ENCODE measurements at regions not wholly inside any gene's neighbourhood (a gene's known extent, or its start where the extent isn't known, plus 50 kb on each side); places are given as distances from the start of the nearest gene placed in this dataset.

- no peak overlapping the region for H3K4me3 ChIP-seq (ENCODE audit: low read depth, low read length)
- no peak for DNase-seq (ENCODE audit: low read depth)
- no peak for TF ChIP-seq CTCF (IDR thresholded peaks at IDR 0.05; ENCODE audit: control insufficient read depth, extremely low read depth, insufficient read depth)
Measured at GRCh38 chr2:122899614-122900013, 1125.5 kb upstream of the CNTNAP5 start.

- no peak for TF ChIP-seq CTCF (IDR thresholded peaks at IDR 0.05; ENCODE audit: control insufficient read depth, extremely low read depth, insufficient read depth)
- no peak overlapping the region for H3K4me3 ChIP-seq (ENCODE audit: low read depth, low read length)
- DNase-seq (ENCODE audit: low read depth) = no peak
Measured at GRCh38 chr2:122905431-122905830, 1119.7 kb upstream of the CNTNAP5 start.

GRCh38 chr2:122908159-122908558, 1116.9 kb upstream of the CNTNAP5 start:
- TF ChIP-seq CTCF (IDR thresholded peaks at IDR 0.05; ENCODE audit: control insufficient read depth, extremely low read depth, insufficient read depth) = no peak
- no peak for DNase-seq (ENCODE audit: low read depth)
- H3K4me3 ChIP-seq (ENCODE audit: low read depth, low read length) = no peak overlapping the region

GRCh38 chr2:122927197-122927596, 1097.9 kb upstream of the CNTNAP5 start:
- no peak for DNase-seq (ENCODE audit: low read depth)
- no peak for TF ChIP-seq CTCF (IDR thresholded peaks at IDR 0.05; ENCODE audit: control insufficient read depth, extremely low read depth, insufficient read depth)

GRCh38 chr2:122927710-122928557, 1097.2 kb upstream of the CNTNAP5 start:
- no peak for TF ChIP-seq CTCF (IDR thresholded peaks at IDR 0.05; ENCODE audit: control insufficient read depth, extremely low read depth, insufficient read depth)
- no peak overlapping the region for H3K4me3 ChIP-seq (ENCODE audit: low read depth, low read length)
- DNase-seq (ENCODE audit: low read depth) = no peak

More at GRCh38 chr2:122927197-122927596, 1097.9 kb upstream of the CNTNAP5 start:
- no peak overlapping the region for H3K4me3 ChIP-seq (ENCODE audit: low read depth, low read length)

GRCh38 chr2:122929347-122929746, 1095.7 kb upstream of the CNTNAP5 start:
- H3K4me3 ChIP-seq (ENCODE audit: low read depth, low read length) = no peak overlapping the region
- DNase-seq (ENCODE audit: low read depth) = no peak
- TF ChIP-seq CTCF (IDR thresholded peaks at IDR 0.05; ENCODE audit: control insufficient read depth, extremely low read depth, insufficient read depth) = no peak

GRCh38 chr2:122935506-122935905, 1089.6 kb upstream of the CNTNAP5 start:
- H3K4me3 ChIP-seq (ENCODE audit: low read depth, low read length) = no peak overlapping the region
- DNase-seq (ENCODE audit: low read depth) = no peak
- TF ChIP-seq CTCF (IDR thresholded peaks at IDR 0.05; ENCODE audit: control insufficient read depth, extremely low read depth, insufficient read depth) = no peak

All from LNCaP clone FGC (cell line).